Mucosa of descending colon (tissue), 3 donors: ENCODE measurements at regions not wholly inside any gene's neighbourhood (a gene's known extent, or its start where the extent isn't known, plus 50 kb on each side); places are given as distances from the start of the nearest gene placed in this dataset.

ENCODE experiments used
- ATAC-seq: fragments of 200-7000 bp; cut with Tn5 transposase; one replicate; pipeline ENCODE4 v1.9.1; 2020; ENCODE audit warnings: mild to moderate bottlenecking, moderate library complexity
- DNase-seq, 3 donors: peaks; one replicate each; pipeline ENCODE4 v3.0.0-alpha.2; 2020
- H3K36me3 ChIP-seq: fragments of 200-600 bp; one replicate; pipeline ENCODE4 v1.8.0; 2021; ENCODE audit warnings: low read depth, mild to moderate bottlenecking
- H3K4me1 ChIP-seq: fragments of 200-600 bp; one replicate; pipeline ENCODE4 v1.8.0; 2021; ENCODE audit warnings: low read depth, mild to moderate bottlenecking
- H3K4me3 ChIP-seq: fragments of 200-600 bp; one replicate; pipeline ENCODE4 v1.8.0; 2021; ENCODE audit warnings: mild to moderate bottlenecking
- H3K9me3 ChIP-seq: fragments of 200-600 bp; one replicate; pipeline ENCODE4 v1.8.0; 2021; ENCODE audit warnings: mild to moderate bottlenecking
- CTCF ChIP-seq: fragments of 200-600 bp; IDR thresholded peaks from one replicate; pipeline ENCODE4 v1.8.0; 2022; ENCODE audit warnings: antibody characterized with exemption, mild to moderate bottlenecking
- intact Hi-C, 2 donors: fragments of 100-400 bp; cut with DNase I in 1 of 2; cut with micrococcal nuclease in 1 of 2; formaldehyde crosslinking; loops; one replicate each; pipeline versions ENCODE4 v1.11.0 to v1.11.1; 2022; cut with DNase I, micrococcal nuclease
- donor health status: DM: no; HTN: no; CAD: no; lungs with moderate emphysema.
- donor health status: DM: no; HTN: no; CAD: no.
- donor health status: DM: no; HTN: yes; CAD: no.

- H3K36me3 ChIP-seq, result no peaks in the 10 kb centered on the region
- no peak for DNase-seq
- no peak overlapping the region for H3K4me3 ChIP-seq
- ATAC-seq, result no peak
- intact Hi-C loops, result no loop called here
- H3K4me1 ChIP-seq, result peaks cover 13% of the 10 kb centered on the region
- H3K9me3 ChIP-seq, result no peaks in the 10 kb centered on the region
- no peak for TF ChIP-seq CTCF
These were observed 149.0 kb upstream of the ZNF536 start for GRCh38 chr19:30222992-30223865.

GRCh38 chr19:30223866-30224688 lies 148.1 kb upstream of the ZNF536 start:
- no peak for ATAC-seq
- Histone ChIP-seq H3K36me3 (no peaks in the 10 kb centered on the region), H3K4me1 (peaks cover 13% of the 10 kb centered on the region), H3K9me3 (no peaks in the 10 kb centered on the region), H3K4me3 (no peak overlapping the region)
- DNase-seq, result no peak
- intact Hi-C loops, result no loop called here
- no peak for TF ChIP-seq CTCF

GRCh38 chr19:30224689-30225606 lies 147.2 kb upstream of the ZNF536 start:
- no peak for TF ChIP-seq CTCF
- Histone ChIP-seq H3K36me3 (no peaks in the 10 kb centered on the region), H3K4me1 (peaks cover 13% of the 10 kb centered on the region), H3K4me3 (no peak overlapping the region), H3K9me3 (no peaks in the 10 kb centered on the region)
- intact Hi-C loops, result no loop called here
- ATAC-seq (no peak), DNase-seq (no peak)

- no peak for TF ChIP-seq CTCF
- intact Hi-C loops, result no loop called here
- H3K36me3 ChIP-seq, result no peaks in the 10 kb centered on the region
- no peaks in the 10 kb centered on the region for H3K9me3 ChIP-seq
- ATAC-seq, result no peak
- peaks cover 13% of the 10 kb centered on the region for H3K4me1 ChIP-seq
- no peak overlapping the region for H3K4me3 ChIP-seq
- no peak for DNase-seq
These were observed 146.3 kb upstream of the ZNF536 start for GRCh38 chr19:30225676-30226463.
